HCT116 (cell line): ENCODE measurements at regions not wholly inside any gene's neighbourhood (a gene's known extent, or its start where the extent isn't known, plus 50 kb on each side); places are given as distances from the start of the nearest gene placed in this dataset.

ENCODE experiments used
- ATF3 ChIP-seq: IDR thresholded peaks from 2 replicates; pipeline ENCODE4 v1.6.1; 2012
- CTCF ChIP-seq, 3 experiments: fragments of 200-600 bp in 1 of 3; sonication (generic) in 1 of 3; IDR thresholded peaks in 2 of 3; conservative IDR thresholded peaks in 1 of 3; 2 replicates each; pipeline ENCODE4 v1.5.1; 2012 to 2017; ENCODE audit warnings: low read depth in 2 of 3, low read length in 2 of 3, antibody characterized with exemption in 1 of 3, borderline replicate concordance in 1 of 3, control low read depth in 1 of 3, mild to moderate bottlenecking in 1 of 3, mixed read lengths in 1 of 3, mixed run types in 1 of 3, moderate library complexity in 1 of 3; ENCODE audit not compliant: insufficient read depth in 1 of 3
- EZH2phosphoT487 ChIP-seq: fragments of 200-600 bp; IDR thresholded peaks from 2 replicates; pipeline ENCODE4 v1.6.1; 2018; ENCODE audit warnings: antibody characterized with exemption, borderline replicate concordance
- POLR2A ChIP-seq: IDR thresholded peaks from 2 replicates; pipeline ENCODE4 v1.7.0; 2011; ENCODE audit warnings: borderline replicate concordance; ENCODE audit not compliant: insufficient read depth, insufficient read length; ENCODE audit errors: extremely low read depth
- RAD21 ChIP-seq: IDR thresholded peaks from 2 replicates; pipeline ENCODE4 v1.6.1; 2012; ENCODE audit warnings: low read depth, mild to moderate bottlenecking

- TF ChIP-seq POLR2A: no peak
- TF ChIP-seq EZH2phosphoT487: no peak
- TF ChIP-seq CTCF (IDR thresholded peaks at IDR 0.05 in 2 of 3, conservative IDR thresholded peaks at IDR 0.05 in 1 of 3; ENCODE audit: borderline replicate concordance in 1 of 3, insufficient read depth in 1 of 3, low read depth in 2 of 3, low read length in 2 of 3): no peak
- no peak for TF ChIP-seq RAD21
- no peak for TF ChIP-seq ATF3
Observed at GRCh38 chr10:47113907-47114500, 186.0 kb upstream of the GDF10 start.
